22Rv1 (cell line): ENCODE measurements at regions not wholly inside any gene's neighbourhood (a gene's known extent, or its start where the extent isn't known, plus 50 kb on each side); places are given as distances from the start of the nearest gene placed in this dataset.

Source experiments
- ZFX ChIP-seq: fragments of 450-650 bp; IDR thresholded peaks from 2 replicates; pipeline ENCODE4 v1.6.1; 2017; ENCODE audit warnings: antibody characterized with exemption, borderline replicate concordance
- TF ChIP-seq, protein P1 (sequence below): fragments of 450-650 bp; IDR thresholded peaks from 2 replicates; pipeline ENCODE4 v1.5.1; 2017; ENCODE audit warnings: mild to moderate bottlenecking

- TF ChIP-seq, protein P1, sequence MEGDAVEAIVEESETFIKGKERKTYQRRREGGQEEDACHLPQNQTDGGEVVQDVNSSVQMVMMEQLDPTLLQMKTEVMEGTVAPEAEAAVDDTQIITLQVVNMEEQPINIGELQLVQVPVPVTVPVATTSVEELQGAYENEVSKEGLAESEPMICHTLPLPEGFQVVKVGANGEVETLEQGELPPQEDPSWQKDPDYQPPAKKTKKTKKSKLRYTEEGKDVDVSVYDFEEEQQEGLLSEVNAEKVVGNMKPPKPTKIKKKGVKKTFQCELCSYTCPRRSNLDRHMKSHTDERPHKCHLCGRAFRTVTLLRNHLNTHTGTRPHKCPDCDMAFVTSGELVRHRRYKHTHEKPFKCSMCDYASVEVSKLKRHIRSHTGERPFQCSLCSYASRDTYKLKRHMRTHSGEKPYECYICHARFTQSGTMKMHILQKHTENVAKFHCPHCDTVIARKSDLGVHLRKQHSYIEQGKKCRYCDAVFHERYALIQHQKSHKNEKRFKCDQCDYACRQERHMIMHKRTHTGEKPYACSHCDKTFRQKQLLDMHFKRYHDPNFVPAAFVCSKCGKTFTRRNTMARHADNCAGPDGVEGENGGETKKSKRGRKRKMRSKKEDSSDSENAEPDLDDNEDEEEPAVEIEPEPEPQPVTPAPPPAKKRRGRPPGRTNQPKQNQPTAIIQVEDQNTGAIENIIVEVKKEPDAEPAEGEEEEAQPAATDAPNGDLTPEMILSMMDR: no peak
- TF ChIP-seq ZFX: no peak
Measured at GRCh38 chr2:176534798-176535466, 265.7 kb downstream of the MTX2 start.
